A549 (cell line): ENCODE measurements at regions not wholly inside any gene's neighbourhood (a gene's known extent, or its start where the extent isn't known, plus 50 kb on each side); places are given as distances from the start of the nearest gene placed in this dataset.

Experiments used
- HOXA7 ChIP-seq: fragments of 250-450 bp; sonication (Bioruptor Pico); IDR thresholded peaks from 2 replicates; pipeline ENCODE4 v1.5.0; 2020; ENCODE audit warnings: mild to moderate bottlenecking, moderate library complexity
- KDM1A ChIP-seq: fragments of 200-600 bp; sonication (generic); IDR thresholded peaks from 2 replicates; pipeline ENCODE4 v1.6.1; 2016; ENCODE audit warnings: low read depth, mild to moderate bottlenecking
- MYC ChIP-seq: IDR thresholded peaks from 2 replicates; pipeline ENCODE4 v1.6.1; 2012; ENCODE audit warnings: mild to moderate bottlenecking, inconsistent platforms, low read length, improper control_type of control experiment, borderline replicate concordance
- NR3C1 ChIP-seq: fragments of >200 bp; sonication (Bioruptor Twin); formaldehyde crosslinking; IDR thresholded peaks from 3 replicates; pipeline ENCODE4 v1.6.1; 2017
- RAD21 ChIP-seq, 2 experiments: fragments of >200 bp in 1 of 2; sonication (Bioruptor Twin) in 1 of 2; formaldehyde crosslinking in 1 of 2; IDR thresholded peaks in 1 of 2; conservative IDR thresholded peaks in 1 of 2; 2 replicates in 1 of 2; 3 replicates in 1 of 2; pipeline ENCODE4 v1.6.1; 2012 to 2018; ENCODE audit warnings: inconsistent platforms in 1 of 2
- TF ChIP-seq, protein P1 (sequence below): fragments of >200 bp; sonication (Bioruptor Twin); formaldehyde crosslinking; IDR thresholded peaks from 3 replicates; pipeline ENCODE4 v1.5.1; 2016

DNA sequence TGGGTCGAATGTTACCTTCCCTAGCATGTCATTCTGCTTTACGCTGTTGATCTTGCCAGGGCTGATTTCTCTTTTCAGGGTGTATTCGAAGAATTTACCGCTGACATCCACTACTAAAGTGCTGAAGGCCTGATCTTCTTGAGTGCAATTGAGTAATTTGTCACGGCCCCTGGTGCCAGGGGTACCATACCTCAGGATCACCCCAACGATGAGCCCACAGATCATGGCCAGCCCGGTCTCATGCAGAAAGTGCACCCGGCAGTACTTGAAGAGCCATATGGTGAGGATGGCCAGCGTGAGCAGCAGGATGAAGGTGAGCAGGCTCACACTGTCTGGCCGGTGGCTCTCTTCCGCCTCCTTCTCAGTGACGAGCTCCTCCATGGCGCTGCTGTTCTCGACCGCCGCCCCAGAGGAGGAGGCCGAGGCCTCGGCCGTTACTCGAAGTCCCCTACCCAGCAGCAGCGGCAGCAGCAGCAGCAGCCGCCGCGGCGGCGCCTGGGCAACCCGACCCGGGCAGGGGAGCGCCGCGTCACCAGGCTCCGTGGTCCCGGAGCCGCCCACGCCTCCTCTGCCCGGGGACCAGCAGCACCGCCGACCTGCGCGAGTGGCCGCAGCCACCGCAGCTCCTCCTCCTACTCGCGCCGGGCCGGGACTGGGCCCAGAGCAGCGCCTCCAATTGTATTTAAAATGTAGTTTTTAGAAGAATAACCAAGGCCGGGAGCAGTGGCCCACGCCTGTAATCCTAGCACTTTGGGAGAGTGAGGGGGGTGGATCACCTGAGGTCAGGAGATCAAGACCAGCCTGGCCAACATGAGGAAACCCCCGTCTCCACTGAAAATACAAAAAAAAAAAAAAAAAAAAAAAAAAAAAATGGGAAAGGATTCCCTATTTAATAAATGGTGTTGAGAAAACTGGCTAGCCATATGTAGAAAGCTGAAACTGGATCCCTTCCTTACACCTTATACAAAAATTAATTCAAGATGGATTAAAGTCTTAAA is 58.5 kb upstream of the TMPO start:
- TF ChIP-seq, protein P1, sequence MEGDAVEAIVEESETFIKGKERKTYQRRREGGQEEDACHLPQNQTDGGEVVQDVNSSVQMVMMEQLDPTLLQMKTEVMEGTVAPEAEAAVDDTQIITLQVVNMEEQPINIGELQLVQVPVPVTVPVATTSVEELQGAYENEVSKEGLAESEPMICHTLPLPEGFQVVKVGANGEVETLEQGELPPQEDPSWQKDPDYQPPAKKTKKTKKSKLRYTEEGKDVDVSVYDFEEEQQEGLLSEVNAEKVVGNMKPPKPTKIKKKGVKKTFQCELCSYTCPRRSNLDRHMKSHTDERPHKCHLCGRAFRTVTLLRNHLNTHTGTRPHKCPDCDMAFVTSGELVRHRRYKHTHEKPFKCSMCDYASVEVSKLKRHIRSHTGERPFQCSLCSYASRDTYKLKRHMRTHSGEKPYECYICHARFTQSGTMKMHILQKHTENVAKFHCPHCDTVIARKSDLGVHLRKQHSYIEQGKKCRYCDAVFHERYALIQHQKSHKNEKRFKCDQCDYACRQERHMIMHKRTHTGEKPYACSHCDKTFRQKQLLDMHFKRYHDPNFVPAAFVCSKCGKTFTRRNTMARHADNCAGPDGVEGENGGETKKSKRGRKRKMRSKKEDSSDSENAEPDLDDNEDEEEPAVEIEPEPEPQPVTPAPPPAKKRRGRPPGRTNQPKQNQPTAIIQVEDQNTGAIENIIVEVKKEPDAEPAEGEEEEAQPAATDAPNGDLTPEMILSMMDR, result no peak
- TF ChIP-seq KDM1A (no peak), MYC (no peak), RAD21 (conservative IDR thresholded peaks at IDR 0.05 in 1 of 2, IDR thresholded peaks at IDR 0.05 in 1 of 2) (no peak), HOXA7 (no peak), NR3C1 (no peak)
